GM12891 (cell line): ENCODE measurements at regions not wholly inside any gene's neighbourhood (a gene's known extent, or its start where the extent isn't known, plus 50 kb on each side); places are given as distances from the start of the nearest gene placed in this dataset.

Source experiments
- POLR2A ChIP-seq: IDR thresholded peaks from 2 replicates; pipeline ENCODE4 v1.6.1; 2011; ENCODE audit warnings: low read depth, low read length, control low read depth
- POLR2AphosphoS5 ChIP-seq: IDR thresholded peaks from 2 replicates; pipeline ENCODE4 v1.6.1; 2011; ENCODE audit warnings: low read depth, low read length, control low read depth
- POU2F2 ChIP-seq: IDR thresholded peaks from 2 replicates; pipeline ENCODE4 v1.6.1; 2011; ENCODE audit warnings: low read depth, mild to moderate bottlenecking, control low read depth, low read length, moderate library complexity
- SPI1 ChIP-seq: IDR thresholded peaks from 2 replicates; pipeline ENCODE4 v1.6.1; 2011; ENCODE audit warnings: low read depth, low read length, control low read depth
- TAF1 ChIP-seq: IDR thresholded peaks from 2 replicates; pipeline ENCODE4 v1.6.1; 2011; ENCODE audit warnings: low read depth, low read length, control low read depth

GRCh38 chr3:150022381-150023238 is 51.9 kb upstream of the PFN2 start:
- TF ChIP-seq POLR2A (no peak), POLR2AphosphoS5 (no peak), TAF1 (no peak), POU2F2 (no peak), SPI1 (no peak)
